ENCODE measurements at regions not wholly inside any gene's neighbourhood (a gene's known extent, or its start where the extent isn't known, plus 50 kb on each side); places are given as distances from the start of the nearest gene placed in this dataset.
"Not testable (repeated sequence)": the region's sequence is repeated elsewhere in the genome, so short reads cannot be mapped to it uniquely, and the experiment has no call there.

DNA sequence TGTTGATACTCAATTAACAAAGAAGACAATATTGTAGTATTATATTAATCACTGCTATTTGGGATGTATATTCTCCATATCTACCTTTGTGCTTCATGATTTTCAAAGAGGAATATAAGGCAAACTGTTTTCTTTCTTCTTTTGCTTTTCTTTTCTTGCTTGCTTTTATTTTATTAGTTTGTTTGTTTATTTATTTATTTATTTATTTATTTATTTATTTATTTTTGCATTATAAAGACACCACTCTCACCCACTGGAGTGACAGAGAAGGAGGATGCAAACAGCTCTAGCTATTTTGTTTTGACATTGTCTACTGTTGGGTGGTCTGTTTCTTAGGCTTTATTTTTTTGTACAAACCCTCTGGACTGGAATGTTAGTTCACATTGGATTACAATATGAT, 1352.7 kb downstream of the HACE1 start:
- DNase-seq = no peak
- Histone ChIP-seq H3K36me3 (ENCODE audit: control insufficient read depth, insufficient read depth, low read length) (no peaks in the 10 kb centered on the region), H3K27me3 (ENCODE audit: control insufficient read depth, insufficient read depth, low read length) (no peaks in the 10 kb centered on the region), H3K27ac (ENCODE audit: low read length) (no peak overlapping the region), H3K4me1 (ENCODE audit: control insufficient read depth, insufficient read depth, low read length) (no peaks in the 10 kb centered on the region), H3K9me3 (ENCODE audit: control insufficient read depth, low read depth, low read length) (no peaks in the 10 kb centered on the region), H3K4me3 (ENCODE audit: low read length) (no peak overlapping the region)

DNA sequence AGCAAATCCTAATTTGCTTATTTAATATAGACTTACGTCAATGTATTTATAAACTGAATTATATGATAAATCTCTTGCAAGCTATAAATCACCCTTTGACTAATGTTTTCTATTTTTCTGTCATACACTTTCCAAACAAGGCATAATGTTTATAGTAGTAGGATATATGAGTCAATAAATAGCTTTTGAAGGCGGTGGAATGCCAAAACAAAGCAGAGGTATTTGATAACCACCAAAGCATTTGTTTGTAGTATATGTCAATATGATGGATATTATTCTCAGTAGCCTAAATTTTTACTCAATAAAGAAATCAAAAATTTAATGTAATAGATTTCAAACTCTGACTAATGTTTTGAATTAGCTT, 1354.6 kb downstream of the HACE1 start:
- H3K27ac ChIP-seq (ENCODE audit: low read length) = no peak overlapping the region
- H3K27me3 ChIP-seq (ENCODE audit: control insufficient read depth, insufficient read depth, low read length) = no peaks in the 10 kb centered on the region
- no peaks in the 10 kb centered on the region for H3K4me1 ChIP-seq (ENCODE audit: control insufficient read depth, insufficient read depth, low read length)
- no peaks in the 10 kb centered on the region for H3K36me3 ChIP-seq (ENCODE audit: control insufficient read depth, insufficient read depth, low read length)
- H3K9me3 ChIP-seq (ENCODE audit: control insufficient read depth, low read depth, low read length) = no peaks in the 10 kb centered on the region
- H3K4me3 ChIP-seq (ENCODE audit: low read length) = no peak overlapping the region
- 60% methylated on average over 1 of the region's 2 CpGs for WGBS (ENCODE audit: insufficient coverage, low lambda C conversion rate)
- DNase-seq = no peak

DNA sequence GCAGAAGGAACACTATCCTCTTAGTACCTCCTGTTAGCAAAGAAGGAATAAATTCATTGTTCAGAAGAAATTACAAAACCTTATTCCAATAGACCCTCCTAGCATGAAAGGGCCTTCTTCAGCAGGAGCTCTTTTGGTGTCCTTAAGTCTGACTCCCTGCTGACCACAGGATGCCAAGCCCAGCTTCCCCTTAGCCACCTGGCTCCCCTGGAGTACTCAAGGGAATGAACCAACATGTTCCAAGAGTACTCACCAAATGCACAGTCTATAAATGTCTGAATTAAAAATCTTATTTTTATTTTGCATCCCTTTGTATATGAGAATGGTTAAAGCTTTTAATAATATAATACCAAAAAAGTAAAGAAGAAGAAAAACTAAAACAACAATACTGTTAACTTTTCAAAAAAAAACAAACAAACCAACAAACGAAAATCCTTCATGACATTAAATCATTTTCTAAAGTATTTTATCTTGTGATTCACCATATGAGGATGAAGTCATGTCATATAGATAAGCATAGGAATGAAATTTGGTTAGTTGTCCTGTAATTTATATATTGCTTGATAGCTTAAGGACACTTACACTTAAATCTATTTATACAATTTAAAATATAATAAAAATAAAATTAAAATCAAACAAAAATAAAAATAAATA, 1355.1 kb downstream of the HACE1 start:
- no peaks in the 10 kb centered on the region for H3K9me3 ChIP-seq (ENCODE audit: control insufficient read depth, low read depth, low read length)
- H3K36me3 ChIP-seq (ENCODE audit: control insufficient read depth, insufficient read depth, low read length) = no peaks in the 10 kb centered on the region
- no peak overlapping the region for H3K4me3 ChIP-seq (ENCODE audit: low read length)
- no peaks in the 10 kb centered on the region for H3K27me3 ChIP-seq (ENCODE audit: control insufficient read depth, insufficient read depth, low read length)
- DNase-seq = no peak
- WGBS (ENCODE audit: insufficient coverage, low lambda C conversion rate) = 71% methylated on average over 1 of the region's 1 CpG
- H3K27ac ChIP-seq (ENCODE audit: low read length) = no peak overlapping the region
- no peaks in the 10 kb centered on the region for H3K4me1 ChIP-seq (ENCODE audit: control insufficient read depth, insufficient read depth, low read length)

DNA sequence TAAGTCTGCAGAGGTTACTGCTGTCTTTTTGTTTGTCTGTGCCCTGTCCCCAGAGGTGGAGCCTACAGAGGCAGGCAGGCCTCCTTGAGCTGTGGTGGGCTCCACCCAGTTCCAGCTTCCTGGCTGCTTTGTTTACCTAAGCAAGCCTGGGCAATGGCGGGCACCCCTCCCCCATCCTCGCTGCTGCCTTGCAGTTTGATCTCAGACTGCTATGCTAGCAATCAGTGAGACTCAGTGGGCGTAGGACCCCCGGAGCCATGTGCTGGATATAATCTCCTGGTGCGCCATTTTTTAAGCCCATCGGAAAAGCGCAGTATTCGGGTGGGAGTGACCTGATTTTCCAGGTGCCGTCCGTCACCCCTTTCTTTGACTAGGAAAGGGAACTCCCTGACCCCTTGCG, 1363.1 kb downstream of the HACE1 start:
- not testable (repeated sequence) for H3K27me3 ChIP-seq (ENCODE audit: control insufficient read depth, insufficient read depth, low read length); H3K27ac ChIP-seq (ENCODE audit: low read length); H3K36me3 ChIP-seq (ENCODE audit: control insufficient read depth, insufficient read depth, low read length); DNase-seq; H3K9me3 ChIP-seq (ENCODE audit: control insufficient read depth, low read depth, low read length); H3K4me3 ChIP-seq (ENCODE audit: low read length); H3K4me1 ChIP-seq (ENCODE audit: control insufficient read depth, insufficient read depth, low read length)
- no CpG with 5 or more reads among the region's 11 CpGs for WGBS (ENCODE audit: insufficient coverage, low lambda C conversion rate)

DNA sequence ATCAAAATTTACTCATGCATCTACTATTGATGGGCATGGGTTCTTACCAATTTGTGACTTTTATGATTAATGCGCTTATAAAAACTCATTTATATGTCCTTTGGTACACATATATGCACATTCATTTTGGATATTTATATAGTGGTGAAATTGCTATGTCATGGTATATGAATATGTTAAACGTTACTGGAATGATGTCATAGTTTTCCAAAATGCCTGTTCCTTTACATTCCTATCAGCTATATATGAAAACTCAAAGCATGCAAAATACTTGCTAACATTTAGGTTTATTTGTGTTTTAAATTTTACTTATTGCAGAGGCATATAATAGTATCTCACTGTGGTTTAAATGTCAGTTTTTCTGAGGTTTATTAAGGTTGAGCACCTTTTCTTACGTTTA, 1403.1 kb downstream of the HACE1 start:
- DNase-seq = no peak
- H3K36me3 ChIP-seq (ENCODE audit: control insufficient read depth, insufficient read depth, low read length) = no peaks in the 10 kb centered on the region
- no peaks in the 10 kb centered on the region for H3K4me1 ChIP-seq (ENCODE audit: control insufficient read depth, insufficient read depth, low read length)
- peaks cover under 1% of the 10 kb centered on the region for H3K9me3 ChIP-seq (ENCODE audit: control insufficient read depth, low read depth, low read length)
- no peak overlapping the region for H3K4me3 ChIP-seq (ENCODE audit: low read length)
- WGBS (ENCODE audit: insufficient coverage, low lambda C conversion rate) = 100% methylated on average over 1 of the region's 3 CpGs
- H3K27me3 ChIP-seq (ENCODE audit: control insufficient read depth, insufficient read depth, low read length) = no peaks in the 10 kb centered on the region
- no peak overlapping the region for H3K27ac ChIP-seq (ENCODE audit: low read length)

DNA sequence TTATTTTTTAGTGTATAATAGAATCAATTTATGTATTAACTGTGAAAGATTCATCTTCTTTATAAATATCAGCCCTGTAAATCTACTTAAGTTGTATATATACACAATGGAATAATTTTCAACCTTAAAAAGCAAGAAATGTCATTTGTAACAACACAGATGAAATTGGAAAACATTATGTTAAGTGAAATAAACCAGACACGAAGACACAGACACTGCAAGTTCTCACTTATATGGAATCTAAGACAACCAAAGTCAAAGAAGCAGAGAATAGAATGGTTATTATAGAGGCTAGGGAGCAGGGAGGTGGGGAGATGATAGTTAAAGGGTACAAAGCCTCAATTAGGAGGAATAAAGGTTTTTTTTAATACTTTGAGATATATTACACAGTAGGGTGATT, 1404.4 kb downstream of the HACE1 start:
- no peak overlapping the region for H3K4me3 ChIP-seq (ENCODE audit: low read length)
- no peaks in the 10 kb centered on the region for H3K27me3 ChIP-seq (ENCODE audit: control insufficient read depth, insufficient read depth, low read length)
- no peaks in the 10 kb centered on the region for H3K36me3 ChIP-seq (ENCODE audit: control insufficient read depth, insufficient read depth, low read length)
- H3K27ac ChIP-seq (ENCODE audit: low read length) = no peak overlapping the region
- 80% methylated on average over 1 of the region's 1 CpG for WGBS (ENCODE audit: insufficient coverage, low lambda C conversion rate)
- DNase-seq = no peak
- H3K9me3 ChIP-seq (ENCODE audit: control insufficient read depth, low read depth, low read length) = no peaks in the 10 kb centered on the region
- no peaks in the 10 kb centered on the region for H3K4me1 ChIP-seq (ENCODE audit: control insufficient read depth, insufficient read depth, low read length)

DNA sequence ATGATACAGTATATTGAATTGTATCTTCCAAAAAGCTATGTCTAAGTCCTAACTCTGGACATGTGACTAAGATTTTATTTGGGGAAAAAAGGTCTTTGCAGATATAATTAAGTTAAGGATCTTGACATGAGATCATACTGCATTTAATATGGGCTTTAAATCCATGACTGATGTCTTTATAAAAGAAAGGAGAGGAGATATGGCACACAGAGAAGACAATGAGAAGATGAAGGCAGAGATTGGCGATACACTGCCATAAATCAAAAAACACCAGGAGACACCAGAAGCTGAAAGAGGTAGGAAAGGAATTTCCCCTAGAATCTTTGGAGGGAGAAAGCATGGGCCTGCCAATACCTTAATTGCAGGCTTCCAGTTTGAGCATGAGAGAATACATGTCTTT, 1450.2 kb downstream of the HACE1 start:
- H3K27ac ChIP-seq (ENCODE audit: low read length) = no peak overlapping the region
- H3K36me3 ChIP-seq (ENCODE audit: control insufficient read depth, insufficient read depth, low read length) = no peaks in the 10 kb centered on the region
- no peak overlapping the region for H3K4me3 ChIP-seq (ENCODE audit: low read length)
- WGBS (ENCODE audit: insufficient coverage, low lambda C conversion rate) = no CpG with 5 or more reads among the region's 1 CpG
- H3K27me3 ChIP-seq (ENCODE audit: control insufficient read depth, insufficient read depth, low read length) = no peaks in the 10 kb centered on the region
- H3K4me1 ChIP-seq (ENCODE audit: control insufficient read depth, insufficient read depth, low read length) = no peaks in the 10 kb centered on the region
- H3K9me3 ChIP-seq (ENCODE audit: control insufficient read depth, low read depth, low read length) = no peaks in the 10 kb centered on the region
- DNase-seq = no peak

DNA sequence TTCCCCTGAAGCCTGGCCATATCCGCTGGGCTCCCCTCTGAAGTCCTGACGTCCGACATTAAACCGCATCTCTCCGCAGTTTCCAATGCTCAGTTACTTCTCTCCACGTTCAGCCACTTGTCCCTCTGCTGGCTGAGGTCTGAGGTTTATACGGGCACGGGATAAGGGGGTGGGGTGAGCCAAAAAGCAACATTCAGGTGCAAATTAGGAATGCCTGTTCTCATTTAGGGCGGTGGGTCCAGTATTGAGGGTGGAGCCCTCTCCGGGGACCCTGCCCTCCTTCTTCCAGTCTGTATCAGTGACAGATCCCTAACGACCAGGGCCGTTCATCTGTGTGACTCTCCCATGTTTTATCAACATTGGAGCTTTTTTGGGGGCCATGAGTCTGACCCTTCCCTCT, 1454.4 kb downstream of the HACE1 start:
- H3K4me1 ChIP-seq (ENCODE audit: control insufficient read depth, insufficient read depth, low read length) = no peaks in the 10 kb centered on the region
- no peak for DNase-seq
- no peak overlapping the region for H3K4me3 ChIP-seq (ENCODE audit: low read length)
- H3K27ac ChIP-seq (ENCODE audit: low read length) = no peak overlapping the region
- H3K9me3 ChIP-seq (ENCODE audit: control insufficient read depth, low read depth, low read length) = no peaks in the 10 kb centered on the region
- H3K36me3 ChIP-seq (ENCODE audit: control insufficient read depth, insufficient read depth, low read length) = no peaks in the 10 kb centered on the region
- no peaks in the 10 kb centered on the region for H3K27me3 ChIP-seq (ENCODE audit: control insufficient read depth, insufficient read depth, low read length)
- WGBS (ENCODE audit: insufficient coverage, low lambda C conversion rate) = no CpG with 5 or more reads among the region's 12 CpGs

DNA sequence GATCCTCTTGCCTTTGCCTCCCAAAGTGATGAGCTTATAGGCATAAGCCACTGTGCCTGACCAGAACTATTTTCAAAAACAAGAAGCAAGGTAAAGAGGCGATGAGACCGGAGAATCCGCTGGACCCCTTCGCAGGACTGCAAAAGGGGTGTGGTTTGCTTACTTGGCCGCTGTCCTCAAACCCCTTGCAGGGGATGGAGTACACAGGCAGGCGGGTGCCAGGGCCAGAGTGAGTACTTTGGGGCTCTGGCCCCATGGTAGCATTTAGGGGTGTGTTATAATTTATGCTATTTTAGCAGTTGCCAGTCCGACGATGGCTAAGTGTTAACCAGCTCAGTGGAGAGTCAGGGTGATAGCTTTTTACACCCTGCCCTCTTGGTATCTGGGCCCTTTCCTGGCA, 1454.9 kb downstream of the HACE1 start:
- Histone ChIP-seq H3K4me1 (ENCODE audit: control insufficient read depth, insufficient read depth, low read length) (no peaks in the 10 kb centered on the region), H3K27ac (ENCODE audit: low read length) (no peak overlapping the region), H3K36me3 (ENCODE audit: control insufficient read depth, insufficient read depth, low read length) (no peaks in the 10 kb centered on the region), H3K4me3 (ENCODE audit: low read length) (no peak overlapping the region), H3K9me3 (ENCODE audit: control insufficient read depth, low read depth, low read length) (no peaks in the 10 kb centered on the region), H3K27me3 (ENCODE audit: control insufficient read depth, insufficient read depth, low read length) (no peaks in the 10 kb centered on the region)
- no CpG with 5 or more reads among the region's 8 CpGs for WGBS (ENCODE audit: insufficient coverage, low lambda C conversion rate)
- no peak for DNase-seq

DNA sequence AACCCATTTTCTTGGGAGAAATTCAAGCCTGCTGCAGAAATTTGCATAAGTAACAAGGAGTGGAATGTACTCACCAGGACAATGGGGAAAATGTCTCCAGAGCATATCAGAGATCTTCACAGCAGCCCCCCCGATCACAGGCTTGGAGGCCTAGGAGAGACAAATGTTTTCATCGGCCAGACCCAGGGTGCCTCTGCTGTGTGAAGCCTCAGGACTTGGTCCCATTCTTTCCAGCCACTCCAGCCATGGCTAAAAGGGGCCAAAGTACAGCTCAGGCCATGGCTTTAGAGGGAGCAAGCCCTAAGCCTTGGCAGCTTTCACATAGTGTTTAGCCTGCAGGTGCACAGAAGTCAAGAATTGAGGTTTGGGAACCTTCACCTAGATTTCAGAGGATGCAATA, 1463.0 kb downstream of the HACE1 start:
- H3K9me3 ChIP-seq (ENCODE audit: control insufficient read depth, low read depth, low read length) = no peaks in the 10 kb centered on the region
- WGBS (ENCODE audit: insufficient coverage, low lambda C conversion rate) = no CpG with 5 or more reads among the region's 2 CpGs
- DNase-seq = no peak
- no peaks in the 10 kb centered on the region for H3K27me3 ChIP-seq (ENCODE audit: control insufficient read depth, insufficient read depth, low read length)
- no peak overlapping the region for H3K4me3 ChIP-seq (ENCODE audit: low read length)
- no peaks in the 10 kb centered on the region for H3K36me3 ChIP-seq (ENCODE audit: control insufficient read depth, insufficient read depth, low read length)
- H3K4me1 ChIP-seq (ENCODE audit: control insufficient read depth, insufficient read depth, low read length) = no peaks in the 10 kb centered on the region
- no peak overlapping the region for H3K27ac ChIP-seq (ENCODE audit: low read length)

DNA sequence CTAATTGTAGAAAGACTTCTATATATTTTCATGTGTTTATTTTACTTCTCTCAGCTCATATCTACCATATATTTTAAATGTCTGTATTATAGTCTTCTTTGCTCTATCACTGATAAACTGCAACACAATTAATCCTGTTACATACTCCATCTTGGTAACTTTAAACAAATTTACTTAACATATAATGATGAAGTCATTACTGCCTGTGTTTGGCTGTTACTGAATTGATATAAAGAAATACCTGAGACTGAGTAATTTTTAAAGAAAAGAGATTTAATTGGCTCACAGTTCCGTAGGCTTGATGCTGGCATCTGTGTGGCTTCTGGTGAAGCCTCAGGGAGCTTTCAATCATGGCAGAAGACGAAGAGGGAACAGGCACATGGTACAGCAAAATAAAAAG, 1480.4 kb downstream of the HACE1 start:
- Histone ChIP-seq H3K27me3 (ENCODE audit: control insufficient read depth, insufficient read depth, low read length) (no peaks in the 10 kb centered on the region), H3K4me3 (ENCODE audit: low read length) (no peak overlapping the region), H3K36me3 (ENCODE audit: control insufficient read depth, insufficient read depth, low read length) (no peaks in the 10 kb centered on the region), H3K27ac (ENCODE audit: low read length) (no peak overlapping the region), H3K9me3 (ENCODE audit: control insufficient read depth, low read depth, low read length) (no peaks in the 10 kb centered on the region), H3K4me1 (ENCODE audit: control insufficient read depth, insufficient read depth, low read length) (no peaks in the 10 kb centered on the region)
- 80% methylated on average over 1 of the region's 2 CpGs for WGBS (ENCODE audit: insufficient coverage, low lambda C conversion rate)
- no peak for DNase-seq

Data from large intestine (tissue), 3 donors.